ENCODE measurements at regions not wholly inside any gene's neighbourhood (a gene's known extent, or its start where the extent isn't known, plus 50 kb on each side); places are given as distances from the start of the nearest gene placed in this dataset.

GRCh38 chr20:39364320-39364719 is 402.2 kb downstream of the DHX35 start:
- H3K4me1 ChIP-seq: no peaks in the 10 kb centered on the region
- 72 to 82% methylated on average over 2 of the region's 2 CpGs for WGBS, 2 donors
- H3K36me3 ChIP-seq: no peaks in the 10 kb centered on the region
- H3K4me3 ChIP-seq: no peak overlapping the region
- TF ChIP-seq POLR2A (IDR thresholded peaks at IDR 0.05) (no peak), POLR2AphosphoS5 (IDR thresholded peaks at IDR 0.05) (no peak), CTCF (IDR thresholded peaks at IDR 0.05) (no peak), EP300 (IDR thresholded peaks at IDR 0.05) (no peak)
- no peak overlapping the region for H3K27ac ChIP-seq
- H3K27me3 ChIP-seq: no peaks in the 10 kb centered on the region
- no peak for DNase-seq
- intact Hi-C loops (cut with DNase I): no loop called here
- H3K9me3 ChIP-seq: peaks cover 0 to 2% (median 0%) of the 10 kb centered on the region in 4 donors

DNA sequence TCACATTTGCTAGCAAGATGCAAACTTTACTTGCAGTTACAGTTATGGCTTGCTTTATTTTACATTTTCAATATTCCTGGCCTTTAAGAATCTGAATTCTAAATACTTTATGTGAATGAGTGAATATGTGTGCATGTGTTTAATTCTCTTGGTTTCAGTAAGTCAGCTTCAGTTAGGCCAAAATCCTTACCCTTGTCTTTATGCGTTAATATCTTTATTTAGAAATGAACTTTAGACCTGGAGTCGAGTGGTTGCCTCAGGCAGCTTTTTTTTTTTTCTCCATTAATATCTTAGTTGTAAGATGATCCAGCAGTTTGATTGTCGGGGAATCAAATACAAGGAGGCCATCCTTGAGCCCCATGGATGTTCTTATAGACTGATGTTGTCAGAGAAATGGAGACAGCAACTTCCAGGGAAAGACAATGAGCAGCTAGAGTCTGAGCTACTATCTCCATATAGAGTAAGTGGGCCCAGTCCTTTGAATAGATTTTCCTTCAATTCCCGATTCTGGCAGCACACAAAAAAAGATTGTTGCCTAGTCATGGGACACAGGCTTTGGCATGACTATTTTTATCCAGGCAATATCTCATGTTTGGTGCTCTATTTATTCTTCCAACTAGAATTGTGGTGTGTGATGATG is 398.0 kb downstream of the DHX35 start:
- H3K4me3 ChIP-seq: no peak overlapping the region
- no peaks in the 10 kb centered on the region for H3K27me3 ChIP-seq
- TF ChIP-seq CTCF (IDR thresholded peaks at IDR 0.05) (no peak), EP300 (IDR thresholded peaks at IDR 0.05) (no peak), POLR2AphosphoS5 (IDR thresholded peaks at IDR 0.05) (no peak), POLR2A (IDR thresholded peaks at IDR 0.05) (no peak)
- peaks cover 0 to 2% (median 0%) of the 10 kb centered on the region in 4 donors for H3K9me3 ChIP-seq
- intact Hi-C loops (cut with DNase I): no loop called here
- no peaks in the 10 kb centered on the region for H3K36me3 ChIP-seq
- DNase-seq: no peak
- H3K27ac ChIP-seq: no peak overlapping the region
- peaks cover 0 to 15% (median 6%) of the 10 kb centered on the region in 4 donors for H3K4me1 ChIP-seq
- WGBS, 2 donors: 58 to 76% methylated on average over 4 of the region's 4 CpGs

DNA sequence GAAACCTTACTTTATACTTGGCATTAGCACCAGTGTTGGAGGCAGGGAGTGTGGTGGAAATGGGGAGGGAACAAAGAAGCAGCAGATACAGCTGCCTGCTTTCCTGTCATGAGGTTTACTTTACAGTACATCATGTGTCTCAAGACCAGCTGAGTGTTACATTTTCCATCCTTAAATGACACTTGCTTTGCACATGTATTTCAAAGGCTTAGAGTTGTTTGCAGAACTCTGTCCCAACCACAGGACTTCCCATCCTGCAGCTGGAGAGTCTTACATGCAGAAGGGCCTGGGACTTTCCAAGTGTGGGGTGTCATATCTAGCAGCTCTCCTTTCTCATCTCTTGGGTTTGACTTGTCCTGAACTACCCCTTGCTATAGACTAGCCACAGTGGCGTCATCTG is 395.9 kb downstream of the DHX35 start:
- DNase-seq: no peak
- peaks cover 0 to 2% (median 0%) of the 10 kb centered on the region in 4 donors for H3K9me3 ChIP-seq
- H3K27ac ChIP-seq: no peak overlapping the region
- H3K36me3 ChIP-seq: no peaks in the 10 kb centered on the region
- no peaks in the 10 kb centered on the region for H3K27me3 ChIP-seq
- TF ChIP-seq POLR2AphosphoS5 (IDR thresholded peaks at IDR 0.05) (no peak), EP300 (IDR thresholded peaks at IDR 0.05) (no peak), POLR2A (IDR thresholded peaks at IDR 0.05) (no peak), CTCF (IDR thresholded peaks at IDR 0.05) (no peak)
- intact Hi-C loops (cut with DNase I): no loop called here
- H3K4me3 ChIP-seq: no peak overlapping the region
- WGBS, 2 donors: 66 to 72% methylated on average over 1 of the region's 1 CpG
- peaks cover 0 to 15% (median 6%) of the 10 kb centered on the region in 4 donors for H3K4me1 ChIP-seq

GRCh38 chr20:39356908-39357307 is 394.8 kb downstream of the DHX35 start:
- intact Hi-C loops (cut with DNase I): no loop called here
- no peak for TF ChIP-seq POLR2AphosphoS5 (IDR thresholded peaks at IDR 0.05)
- WGBS, 2 donors: 69 to 91% methylated on average over 1 of the region's 1 CpG
- Histone ChIP-seq H3K4me3 (no peak overlapping the region), H3K27ac (no peak overlapping the region), H3K36me3 (no peaks in the 10 kb centered on the region), H3K27me3 (no peaks in the 10 kb centered on the region), H3K4me1 (peaks cover 0 to 15% (median 6%) of the 10 kb centered on the region in 4 donors), H3K9me3 (peaks cover 0 to 2% (median 0%) of the 10 kb centered on the region in 4 donors)
- DNase-seq: no peak

DNA sequence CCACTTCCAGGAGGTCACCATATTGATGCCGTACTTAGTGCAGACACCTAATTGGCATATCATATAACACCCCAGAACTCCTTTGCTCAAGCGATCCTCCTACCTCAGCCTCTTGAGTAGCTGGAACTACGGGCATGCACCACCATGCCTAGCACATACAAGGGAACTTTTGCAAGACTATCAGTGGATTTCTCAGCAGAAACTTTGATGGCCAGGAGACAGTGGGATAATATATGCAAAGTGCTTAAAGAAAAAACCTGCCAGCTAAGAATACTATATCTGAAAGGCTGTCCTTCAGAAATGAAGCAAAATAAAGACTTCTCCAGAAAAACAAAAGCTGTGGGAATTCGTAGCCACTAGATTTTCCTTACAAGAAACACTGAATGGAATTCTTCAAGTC is 387.1 kb downstream of the DHX35 start:
- DNase-seq: no peak
- WGBS, 2 donors: 87 to 89% methylated on average over 4 of the region's 4 CpGs
- peaks cover 0 to 16% (median 4%) of the 10 kb centered on the region in 4 donors for H3K9me3 ChIP-seq
- no peaks in the 10 kb centered on the region for H3K36me3 ChIP-seq
- intact Hi-C loops (cut with DNase I): no loop called here
- TF ChIP-seq POLR2AphosphoS5 (IDR thresholded peaks at IDR 0.05): no peak
- TF ChIP-seq EP300 (IDR thresholded peaks at IDR 0.05): no peak
- TF ChIP-seq POLR2A (IDR thresholded peaks at IDR 0.05): no peak
- no peak for TF ChIP-seq CTCF (IDR thresholded peaks at IDR 0.05)
- no peaks in the 10 kb centered on the region for H3K4me1 ChIP-seq
- no peak overlapping the region for H3K27ac ChIP-seq
- H3K27me3 ChIP-seq: no peaks in the 10 kb centered on the region
- no peak overlapping the region for H3K4me3 ChIP-seq

Measured in sigmoid colon (tissue), 6 donors.